HG02852 (cell line): ENCODE measurements at regions not wholly inside any gene's neighbourhood (a gene's known extent, or its start where the extent isn't known, plus 50 kb on each side); places are given as distances from the start of the nearest gene placed in this dataset.

ENCODE experiments used
- ATAC-seq: cut with Tn5 transposase; IDR thresholded peaks from one replicate; pipeline ENCODE4 v1.9.1; 2021; ENCODE audit warnings: mild to moderate bottlenecking, moderate library complexity; ENCODE audit not compliant: unreplicated experiment

- no peak for ATAC-seq
Observed at GRCh38 chr21:16775076-16775475, 737.8 kb upstream of the CXADR start.

GRCh38 chr21:16777041-16777720, 735.7 kb upstream of the CXADR start:
- ATAC-seq, result no peak

- ATAC-seq, result no peak
Observed at GRCh38 chr21:16788584-16788983, 724.3 kb upstream of the CXADR start.

- ATAC-seq, result no peak
Observed at GRCh38 chr21:16789636-16790035, 723.2 kb upstream of the CXADR start.

GRCh38 chr21:16792101-16792500, 720.7 kb upstream of the CXADR start:
- ATAC-seq, result no peak

GRCh38 chr21:16794950-16795349, 717.9 kb upstream of the CXADR start:
- ATAC-seq, result no peak

- ATAC-seq, result no peak
Observed at GRCh38 chr21:16796776-16797175, 716.1 kb upstream of the CXADR start.

GRCh38 chr21:16797540-16797939, 715.3 kb upstream of the CXADR start:
- no peak for ATAC-seq

GRCh38 chr21:16797966-16798365, 714.9 kb upstream of the CXADR start:
- no peak for ATAC-seq

- ATAC-seq, result no peak
Observed at GRCh38 chr21:16800536-16801275, 712.1 kb upstream of the CXADR start.

GRCh38 chr21:16811011-16811410, 701.8 kb upstream of the CXADR start:
- ATAC-seq, result no peak

- ATAC-seq, result no peak
Observed at GRCh38 chr21:16811970-16812369, 700.9 kb upstream of the CXADR start.

GRCh38 chr21:16815243-16815642, 697.6 kb upstream of the CXADR start:
- no peak for ATAC-seq

- ATAC-seq, result no peak
Observed at GRCh38 chr21:16821588-16821987, 691.3 kb upstream of the CXADR start.

- no peak for ATAC-seq
Observed at GRCh38 chr21:16829532-16829931, 683.3 kb upstream of the CXADR start.

GRCh38 chr21:16832791-16833190, 680.1 kb upstream of the CXADR start:
- ATAC-seq, result no peak

GRCh38 chr21:16834791-16835190, 678.1 kb upstream of the CXADR start:
- no peak for ATAC-seq

GRCh38 chr21:16837321-16837720, 675.5 kb upstream of the CXADR start:
- ATAC-seq, result no peak

- no peak for ATAC-seq
Observed at GRCh38 chr21:16837721-16838120, 675.1 kb upstream of the CXADR start.

- ATAC-seq, result no peak
Observed at GRCh38 chr21:16838331-16838730, 674.5 kb upstream of the CXADR start.

- no peak for ATAC-seq
Observed at GRCh38 chr21:16840538-16840937, 672.3 kb upstream of the CXADR start.

GRCh38 chr21:16841975-16842695, 670.7 kb upstream of the CXADR start:
- no peak for ATAC-seq
